IMR-90 (cell line): ENCODE measurements at regions not wholly inside any gene's neighbourhood (a gene's known extent, or its start where the extent isn't known, plus 50 kb on each side); places are given as distances from the start of the nearest gene placed in this dataset.

Source experiments
- CHD1 ChIP-seq: IDR thresholded peaks from 2 replicates; pipeline ENCODE4 v1.6.1; 2012; ENCODE audit warnings: low read depth, low read length, improper control_type of control experiment
- CTCF ChIP-seq: conservative IDR thresholded peaks from 2 replicates; pipeline ENCODE4 v1.5.1; 2012; ENCODE audit warnings: mild to moderate bottlenecking, low read depth, low read length, improper control_type of control experiment
- FOS ChIP-seq: fragments of 150-350 bp; IDR thresholded peaks from 2 replicates; pipeline ENCODE4 v1.6.1; 2016; ENCODE audit warnings: low read depth, low read length
- POLR2A ChIP-seq: IDR thresholded peaks from 2 replicates; pipeline ENCODE4 v1.6.1; 2012; ENCODE audit warnings: mild to moderate bottlenecking, low read depth, low read length
- RFX5 ChIP-seq: IDR thresholded peaks from 2 replicates; pipeline ENCODE4 v1.8.0; 2012; ENCODE audit warnings: low read depth, mild to moderate bottlenecking, low read length, moderate library complexity

GRCh38 chr6:139613496-139613895 lies 239.0 kb upstream of the CITED2 start:
- TF ChIP-seq CTCF (no peak), FOS (no peak), CHD1 (no peak), RFX5 (no peak), POLR2A (no peak)
